HG02884 (cell line): ENCODE measurements at regions not wholly inside any gene's neighbourhood (a gene's known extent, or its start where the extent isn't known, plus 50 kb on each side); places are given as distances from the start of the nearest gene placed in this dataset.

ENCODE experiments used
- ATAC-seq: cut with Tn5 transposase; IDR thresholded peaks from one replicate; pipeline ENCODE4 v1.9.1; 2021; ENCODE audit warnings: mild to moderate bottlenecking, moderate library complexity; ENCODE audit not compliant: unreplicated experiment

DNA sequence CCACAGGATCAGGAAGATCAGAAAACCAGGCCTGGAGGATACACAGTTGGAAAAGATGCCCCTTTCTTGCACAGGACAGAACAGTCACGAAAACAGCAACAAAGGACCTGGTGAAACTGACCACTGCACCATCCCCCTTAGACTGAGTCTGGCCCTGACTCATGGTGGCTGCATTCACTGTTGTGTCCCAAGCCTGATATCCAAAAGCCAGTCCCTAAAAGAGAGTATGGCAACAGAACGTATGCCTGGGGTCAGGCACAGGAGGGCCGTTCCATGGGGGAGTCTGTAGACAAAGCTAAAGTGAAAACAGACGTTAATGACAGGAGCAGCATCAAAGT, 301.1 kb upstream of the NBEA start:
- ATAC-seq = no peak

GRCh38 chr13:34647379-34648150, 294.5 kb upstream of the NBEA start:
- no peak for ATAC-seq

DNA sequence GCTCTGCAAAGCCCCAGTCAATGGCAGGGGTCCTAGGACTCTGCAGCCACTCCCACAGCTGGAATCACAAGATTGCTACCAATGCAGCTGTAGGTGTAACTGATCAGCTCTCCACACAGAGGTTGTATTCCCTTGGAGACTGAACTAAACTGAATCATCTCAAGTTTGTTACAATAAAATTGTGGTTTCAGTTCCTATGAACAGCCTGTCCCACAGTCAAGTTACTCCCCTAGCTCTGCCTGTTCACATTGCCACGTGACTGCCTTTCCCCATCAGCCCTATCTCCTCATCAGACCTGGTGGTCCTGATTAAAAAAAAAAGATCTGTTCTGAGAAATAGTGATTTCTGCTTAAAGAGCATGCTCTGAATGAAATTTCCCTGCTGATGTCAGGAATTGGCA, 287.9 kb upstream of the NBEA start:
- no peak for ATAC-seq

DNA sequence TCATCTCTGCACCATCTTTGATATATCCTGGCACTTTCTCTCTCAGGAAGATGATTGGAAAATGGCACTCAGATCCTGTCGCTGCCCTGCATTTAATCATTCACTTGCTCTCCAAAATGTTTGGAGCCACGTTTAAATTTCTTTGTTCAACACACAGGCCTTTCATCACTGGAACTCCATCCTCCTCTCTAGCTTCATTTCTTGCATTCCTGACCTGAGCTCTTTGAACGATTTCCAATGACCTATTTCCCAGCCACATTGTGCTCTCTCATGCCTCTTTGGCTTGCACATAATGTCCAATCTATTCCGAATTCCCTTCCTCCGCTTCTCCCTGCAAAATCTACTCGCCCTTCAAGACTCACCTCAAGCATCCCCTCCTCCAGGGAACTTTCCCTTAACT, 287.4 kb upstream of the NBEA start:
- no peak for ATAC-seq

GRCh38 chr13:34655554-34655953, 286.5 kb upstream of the NBEA start:
- ATAC-seq = no peak

DNA sequence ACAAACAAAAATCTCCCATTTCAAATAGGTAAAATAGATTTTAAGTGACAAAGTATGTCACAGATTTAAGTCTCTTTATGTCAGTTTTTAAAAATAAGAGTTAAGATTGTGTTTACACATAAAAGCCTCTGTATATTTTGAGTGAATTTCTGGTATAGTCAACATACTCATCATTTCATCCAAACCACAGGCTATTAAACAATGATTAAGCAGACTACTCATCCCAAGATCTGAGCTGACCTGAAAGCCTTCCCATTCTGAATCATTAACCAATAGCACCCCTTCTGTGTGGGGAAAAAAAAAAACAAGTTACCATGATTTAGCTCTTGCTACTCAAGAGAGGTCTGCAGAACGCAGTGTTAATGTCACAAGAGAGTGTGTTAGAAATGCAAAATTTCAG, 284.4 kb upstream of the NBEA start:
- no peak for ATAC-seq

DNA sequence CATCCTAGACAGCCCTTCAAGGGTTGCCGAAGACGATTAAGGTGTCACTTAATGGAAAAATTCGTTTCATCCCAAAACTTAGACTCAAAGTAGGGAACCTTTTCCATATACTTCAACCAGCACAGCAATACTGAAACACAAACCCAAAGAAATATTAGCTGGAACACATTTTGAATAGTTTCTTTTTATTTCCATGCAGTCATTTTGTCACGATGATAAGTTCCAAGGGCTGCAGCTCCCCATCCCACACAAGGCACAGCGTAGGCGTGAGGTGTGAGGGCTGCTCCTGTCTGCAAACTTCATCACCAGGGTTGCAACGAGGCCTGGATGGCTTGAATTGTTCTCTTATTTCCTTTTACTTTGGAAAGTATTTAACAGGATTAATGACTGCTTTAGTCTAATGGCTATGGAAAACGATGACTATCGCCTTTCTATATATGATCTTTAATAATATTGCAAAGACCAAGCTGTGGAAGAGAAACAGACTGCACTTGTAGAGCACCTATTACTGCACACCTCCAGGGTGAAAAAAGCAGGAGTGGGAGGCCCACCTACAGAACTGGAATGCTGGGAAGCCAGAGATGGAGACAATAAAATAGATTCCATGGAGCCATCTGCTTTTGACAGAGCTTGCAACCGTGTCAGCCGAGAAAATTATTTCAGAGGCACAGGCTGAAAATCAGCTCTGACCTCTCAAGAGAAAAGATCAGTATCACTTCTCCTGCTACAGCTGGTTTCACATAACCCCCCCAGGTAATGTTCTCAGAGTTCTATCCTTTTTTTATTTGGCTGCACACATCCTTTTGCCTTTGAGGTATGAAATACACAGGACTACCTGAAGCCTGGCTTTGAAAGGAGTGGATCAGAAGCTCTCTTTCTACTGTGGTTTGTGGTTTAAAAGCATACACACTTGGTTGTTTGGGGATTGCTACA, 274.5 kb upstream of the NBEA start:
- ATAC-seq = no peak

GRCh38 chr13:34671137-34671536, 270.9 kb upstream of the NBEA start:
- no peak for ATAC-seq

- no peak for ATAC-seq
These were observed 269.4 kb upstream of the NBEA start for GRCh38 chr13:34672631-34673030.

- no peak for ATAC-seq
These were observed 266.4 kb upstream of the NBEA start for GRCh38 chr13:34675626-34676025.

DNA sequence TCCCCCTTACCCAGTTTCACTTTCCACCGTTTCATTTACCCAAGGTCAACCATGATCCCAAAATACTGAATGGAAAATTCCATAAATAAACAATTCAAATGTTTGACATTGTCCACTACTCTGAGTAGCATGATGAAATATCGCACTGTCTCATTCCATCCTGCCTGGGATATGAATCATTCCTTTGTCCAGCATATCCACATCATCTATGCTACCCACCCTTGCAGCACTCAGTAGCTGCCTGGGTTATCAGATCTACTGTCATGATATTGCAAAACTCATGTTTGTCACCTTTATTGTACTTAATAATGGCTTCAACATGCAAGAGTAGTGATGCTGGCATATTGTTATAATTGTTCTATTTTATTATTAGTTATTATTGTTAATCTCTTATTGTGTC, 263.9 kb upstream of the NBEA start:
- ATAC-seq = no peak

DNA sequence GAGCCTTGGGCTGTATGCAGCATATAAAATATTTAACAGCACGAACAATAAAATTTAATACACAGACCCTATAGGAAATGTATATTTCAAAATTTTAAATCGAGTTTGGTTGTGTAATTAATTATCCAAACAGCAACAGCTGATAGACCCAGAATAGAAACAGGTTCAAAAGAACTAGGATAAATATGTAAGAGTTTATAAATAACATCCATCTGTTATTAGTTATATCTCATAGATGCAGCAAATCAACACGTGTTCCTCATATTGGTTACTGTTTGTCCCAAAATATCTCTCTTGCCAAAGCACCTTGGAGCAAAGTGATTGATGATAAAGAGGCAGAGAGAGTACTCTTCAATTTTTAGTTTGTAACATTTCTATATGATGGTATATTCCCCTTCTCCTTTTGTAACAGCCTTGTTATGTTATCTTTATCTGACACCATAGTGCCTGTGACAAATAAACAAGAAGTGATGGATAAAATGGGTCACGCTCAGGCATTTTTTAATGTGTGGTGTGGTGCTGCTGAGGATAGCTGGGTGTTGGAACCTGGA, 260.6 kb upstream of the NBEA start:
- no peak for ATAC-seq

- no peak for ATAC-seq
These were observed 247.0 kb upstream of the NBEA start for GRCh38 chr13:34695063-34695462.

- ATAC-seq = no peak
These were observed 245.8 kb upstream of the NBEA start for GRCh38 chr13:34696296-34696695.

DNA sequence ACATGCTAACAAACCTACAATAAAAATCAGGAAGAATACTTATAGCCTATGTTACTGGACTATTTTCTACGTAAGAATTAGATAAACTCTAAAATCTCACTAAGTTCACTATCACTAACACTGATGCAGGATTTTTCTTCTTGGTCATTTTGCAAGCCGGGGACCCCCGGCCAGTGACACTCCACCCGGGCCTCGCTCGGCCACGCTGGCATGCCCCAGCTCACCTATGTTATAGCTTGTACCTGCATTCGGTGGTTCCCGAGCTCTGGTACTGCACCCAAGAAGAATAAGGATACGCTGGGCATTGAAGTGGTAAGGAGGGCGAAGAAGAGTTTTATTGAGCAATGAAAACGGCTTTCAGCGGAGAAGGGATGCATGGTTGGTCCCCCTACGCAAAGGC, 245.3 kb upstream of the NBEA start:
- ATAC-seq = no peak

DNA sequence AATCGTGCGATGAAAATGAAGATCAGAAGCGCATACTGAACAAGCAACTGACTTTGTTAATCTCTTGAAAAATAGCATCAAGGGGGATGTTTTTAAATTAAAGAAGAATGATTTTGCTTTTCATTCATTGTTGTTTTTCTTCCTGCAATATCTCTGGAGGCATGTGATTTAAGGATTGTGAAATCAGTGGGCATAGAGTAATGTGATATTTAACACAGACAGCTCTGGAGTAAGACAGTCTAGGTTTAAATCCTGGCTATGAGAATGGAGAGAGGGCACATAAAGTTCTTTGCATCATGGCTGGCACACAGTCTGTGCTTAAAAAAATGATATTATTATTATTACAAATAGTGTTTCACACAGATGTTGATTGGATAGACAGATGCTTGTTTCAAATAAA, 243.1 kb upstream of the NBEA start:
- ATAC-seq = no peak

GRCh38 chr13:34700155-34700554, 241.9 kb upstream of the NBEA start:
- ATAC-seq = no peak

- no peak for ATAC-seq
These were observed 240.2 kb upstream of the NBEA start for GRCh38 chr13:34701919-34702318.

DNA sequence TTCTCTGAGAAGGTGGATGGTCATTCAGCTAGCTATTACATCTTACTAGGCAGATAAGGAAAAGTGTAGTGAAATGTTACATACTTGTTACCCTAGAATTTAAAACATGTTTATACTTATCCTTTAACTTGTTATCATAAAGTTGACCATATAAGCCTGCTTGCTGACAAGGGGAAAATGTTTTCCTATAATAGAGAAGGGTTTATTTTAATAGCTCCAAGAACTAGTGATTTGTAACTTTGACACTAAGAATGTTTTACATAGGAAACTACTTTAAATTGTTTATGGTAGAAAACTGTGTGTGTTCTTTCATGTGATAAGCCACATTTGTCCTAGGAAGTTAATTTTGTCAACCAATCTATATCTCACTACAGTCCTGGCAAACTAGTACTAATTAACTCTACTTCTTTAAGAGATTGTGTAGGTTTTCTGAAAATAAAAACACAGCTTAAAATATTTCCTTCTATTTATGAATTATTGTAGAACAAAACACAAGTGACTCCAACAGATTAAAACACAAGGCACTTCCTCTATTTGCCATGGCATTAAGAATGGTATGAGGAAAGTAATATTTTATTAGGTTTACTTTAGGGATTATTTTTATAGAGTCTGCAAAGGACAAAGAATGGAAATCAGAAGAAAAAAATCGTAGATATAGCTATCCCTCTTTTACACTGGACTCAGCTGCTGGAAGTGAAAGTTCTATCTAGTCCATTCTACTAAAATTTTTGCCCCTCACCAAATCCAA, 233.3 kb upstream of the NBEA start:
- no peak for ATAC-seq

DNA sequence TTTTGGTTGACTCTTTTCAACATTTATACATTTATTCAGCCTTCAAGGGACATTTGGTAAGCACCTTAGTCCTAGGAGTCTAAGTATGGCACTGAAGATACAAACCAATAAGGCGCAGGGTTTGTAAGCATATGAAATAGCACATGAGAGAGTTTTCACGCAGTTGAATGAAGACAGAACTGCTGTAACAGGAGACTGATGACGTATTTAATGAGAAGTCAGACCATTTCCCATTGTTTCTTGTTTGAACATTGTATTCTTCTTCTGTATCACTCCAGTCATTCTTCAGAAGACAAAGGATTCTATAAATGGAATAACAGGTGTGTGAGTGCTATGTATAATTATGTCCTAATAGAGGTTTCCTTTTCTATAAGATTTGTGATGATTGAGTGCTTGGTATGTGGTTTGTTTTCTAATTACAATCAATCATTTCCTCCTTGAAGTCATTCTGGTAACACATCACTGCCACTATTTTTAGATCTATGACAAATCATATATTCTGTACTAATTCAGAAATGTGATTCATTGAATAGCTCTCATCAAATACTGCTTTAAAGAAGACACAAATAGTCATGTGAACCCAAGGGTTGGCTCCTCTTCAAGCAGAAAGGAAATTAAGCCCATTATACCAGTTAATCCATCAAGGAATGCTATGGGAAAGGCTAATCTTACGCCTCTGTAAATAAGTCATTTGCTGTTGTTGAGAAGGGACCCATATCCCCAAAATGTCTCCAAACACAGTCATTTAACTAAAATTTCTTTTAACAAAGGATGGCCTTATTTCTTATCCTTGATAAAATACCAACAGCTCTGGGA, 222.8 kb upstream of the NBEA start:
- no peak for ATAC-seq
